Adrenal gland (tissue), 9 donors: ENCODE measurements at regions not wholly inside any gene's neighbourhood (a gene's known extent, or its start where the extent isn't known, plus 50 kb on each side); places are given as distances from the start of the nearest gene placed in this dataset.

ENCODE experiments used
- DNase-seq, 7 donors: peaks; one replicate each; pipeline ENCODE4 v3.0.0-alpha.2; 2019 to 2020
- H3K27ac ChIP-seq, 5 donors: fragments of 200-600 bp; sonication (generic) in 4 of 5; 1 replicate in 3 of 5; 2 replicates in 2 of 5; pipeline versions ENCODE4 v1.5.1 to v1.8.0; 2016 to 2020; ENCODE audit warnings: mild to moderate bottlenecking in 1 of 5
- H3K27me3 ChIP-seq: fragments of 200-600 bp; 2 replicates; pipeline ENCODE4 v1.8.0; 2021
- H3K36me3 ChIP-seq, 2 donors: fragments of 200-600 bp; replicated peaks in 1 of 2; 1 replicate in 1 of 2; 2 replicates in 1 of 2; pipeline versions ENCODE4 v1.5.1 to v1.8.0; 2018 to 2022
- H3K4me1 ChIP-seq, 2 donors: fragments of 200-600 bp; replicated peaks in 1 of 2; 1 replicate in 1 of 2; 2 replicates in 1 of 2; pipeline versions ENCODE4 v1.5.1 to v1.8.0; 2018 to 2021
- H3K4me3 ChIP-seq, 4 donors: fragments of 200-600 bp; sonication (generic) in 3 of 4; one replicate each; pipeline ENCODE4 v1.5.1; 2016 to 2018
- H3K9me3 ChIP-seq, 3 donors: fragments of 200-600 bp; sonication (generic) in 1 of 3; replicated peaks in 1 of 3; 1 replicate in 2 of 3; 2 replicates in 1 of 3; pipeline versions ENCODE4 v1.5.1 to v1.8.0; 2016 to 2021
- CTCF ChIP-seq, 6 experiments: fragments of 450-650 bp in 4 of 6; fragments of 200-600 bp in 2 of 6; sonication (generic) in 1 of 6; IDR thresholded peaks; 1 replicate in 5 of 6; 2 replicates in 1 of 6; pipeline versions ENCODE4 v1.5.1 to v1.8.0; 2016 to 2021; ENCODE audit warnings: antibody characterized with exemption in 6 of 6, mild to moderate bottlenecking in 2 of 6, moderate library complexity in 1 of 6
- POLR2A ChIP-seq, 2 donors: fragments of 450-650 bp; IDR thresholded peaks; one replicate each; pipeline ENCODE4 v1.6.1; 2017; ENCODE audit warnings: antibody characterized with exemption in 2 of 2, mild to moderate bottlenecking in 2 of 2, moderate library complexity in 1 of 2
- WGBS, 4 donors: extraction: QIAGEN DNeasy Blood & Tissue Kit in 2 of 4; methylation state at CpG; one replicate each; pipeline versions ENCODE4 v1.1.5 to v1.1.7; 2013 to 2017; 5-methylcytosine and 5-hydroxymethylcytosine counted together
- intact Hi-C, 2 donors: fragments of 100-400 bp; cut with DNase I; formaldehyde crosslinking; loops; one replicate each; pipeline versions ENCODE4 v1.14.1 to v1.15.0; 2022 to 2023
- donor health status: healthy with polysubstance abuse.
- donor health status: Bipolar disorder and iron deficiency.
- donor health status: DM: yes; HTN: yes; CAD: no.
- donor health status: DM: no; HTN: no; CAD: no.
- donor health status: DM: no; HTN: no; CAD: no.

DNA sequence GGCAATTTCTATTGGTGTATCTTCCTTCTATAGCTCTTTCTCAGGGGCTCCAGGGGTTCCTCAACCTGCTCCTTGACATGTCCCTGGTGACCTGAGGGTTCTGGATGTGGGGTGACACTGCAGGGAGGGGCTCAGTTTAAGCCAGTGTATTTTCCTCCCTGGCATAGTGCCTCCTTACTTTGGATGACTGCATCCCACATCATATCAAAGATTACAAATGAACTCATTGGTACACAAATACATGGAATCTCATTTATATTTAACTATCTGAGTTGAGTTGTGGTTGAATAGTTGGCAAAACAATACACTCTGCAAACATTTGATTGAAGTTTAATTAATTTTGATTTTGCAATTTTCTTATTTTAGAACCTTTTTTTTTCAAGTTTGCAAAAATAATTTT is 268.2 kb upstream of the SKOR2 start:
- no peaks in the 10 kb centered on the region for H3K9me3 ChIP-seq
- no peaks in the 10 kb centered on the region for H3K36me3 ChIP-seq
- no peak overlapping the region for H3K27ac ChIP-seq
- no peaks in the 10 kb centered on the region for H3K4me1 ChIP-seq
- TF ChIP-seq CTCF (IDR thresholded peaks at IDR 0.05), result no peak
- no peak for TF ChIP-seq POLR2A (IDR thresholded peaks at IDR 0.05)
- intact Hi-C loops, result no loop called here
- no peak overlapping the region for H3K4me3 ChIP-seq
- no peaks in the 10 kb centered on the region for H3K27me3 ChIP-seq
- DNase-seq, result no peak

DNA sequence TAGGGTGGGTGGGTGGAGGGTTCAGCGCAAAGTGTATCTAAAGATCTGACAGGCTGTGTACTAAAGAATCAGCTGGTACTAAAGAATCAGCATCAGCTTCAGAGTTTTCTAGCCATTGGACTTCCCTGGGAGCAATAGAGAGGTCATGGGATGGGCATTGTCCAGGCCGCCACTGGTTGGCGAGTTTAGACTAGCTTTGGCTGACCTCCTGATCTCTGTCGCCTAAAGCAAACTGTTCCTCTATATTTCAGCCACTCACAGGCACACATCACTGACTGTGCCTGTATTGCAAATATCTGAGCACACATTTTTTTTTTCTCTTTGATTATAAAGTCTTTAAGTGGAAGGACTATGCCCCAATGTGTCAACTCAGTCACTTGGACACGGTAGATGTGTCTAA is 267.8 kb upstream of the SKOR2 start:
- Histone ChIP-seq H3K27me3 (no peaks in the 10 kb centered on the region), H3K4me3 (no peak overlapping the region), H3K36me3 (no peaks in the 10 kb centered on the region), H3K9me3 (no peaks in the 10 kb centered on the region), H3K4me1 (no peaks in the 10 kb centered on the region), H3K27ac (no peak overlapping the region)
- intact Hi-C loops, result no loop called here
- no peak for DNase-seq
- TF ChIP-seq POLR2A (IDR thresholded peaks at IDR 0.05) (no peak), CTCF (IDR thresholded peaks at IDR 0.05) (no peak)
- 79 to 87% (median 82%) methylated on average over 5 of the region's 5 CpGs for WGBS, 4 donors

GRCh38 chr18:47513614-47514013 is 262.2 kb upstream of the SKOR2 start:
- no peak overlapping the region for H3K27ac ChIP-seq
- no peaks in the 10 kb centered on the region for H3K4me1 ChIP-seq
- TF ChIP-seq POLR2A (IDR thresholded peaks at IDR 0.05), result no peak
- no peak for TF ChIP-seq CTCF (IDR thresholded peaks at IDR 0.05)
- H3K4me3 ChIP-seq, result no peak overlapping the region
- 59 to 85% (median 78%) methylated on average over 3 of the region's 3 CpGs for WGBS, 4 donors
- H3K27me3 ChIP-seq, result no peaks in the 10 kb centered on the region
- intact Hi-C loops, result no loop called here
- H3K36me3 ChIP-seq, result no peaks in the 10 kb centered on the region
- H3K9me3 ChIP-seq, result no peaks in the 10 kb centered on the region
- DNase-seq, result no peak

GRCh38 chr18:47512726-47513435 is 261.4 kb upstream of the SKOR2 start:
- H3K36me3 ChIP-seq, result no peaks in the 10 kb centered on the region
- no peak overlapping the region for H3K27ac ChIP-seq
- no peak overlapping the region for H3K4me3 ChIP-seq
- H3K9me3 ChIP-seq, result no peaks in the 10 kb centered on the region
- no peak for DNase-seq
- no peaks in the 10 kb centered on the region for H3K27me3 ChIP-seq
- intact Hi-C loops, result no loop called here
- no peaks in the 10 kb centered on the region for H3K4me1 ChIP-seq
- TF ChIP-seq CTCF (IDR thresholded peaks at IDR 0.05), result no peak
- no peak for TF ChIP-seq POLR2A (IDR thresholded peaks at IDR 0.05)
- 77 to 83% (median 80%) methylated on average over 10 to 13 of the region's 13 CpGs for WGBS, 4 donors
